Keratinocyte (primary cell): ENCODE measurements at regions not wholly inside any gene's neighbourhood (a gene's known extent, or its start where the extent isn't known, plus 50 kb on each side); places are given as distances from the start of the nearest gene placed in this dataset.

Experiments used
- DNase-seq: peaks from one replicate; pipeline ENCODE4 v3.0.0-alpha.2; 2011; ENCODE audit warnings: low read depth, missing footprints, low spot score
- FAIRE-seq: peaks from 2 replicates; lab custom pipeline; 2011; peaks lifted over from hg19 to GRCh38; lab: Jason Lieb, UNC
- H2AFZ ChIP-seq: 2 replicates; pipeline ENCODE4 v1.6.0; 2012; ENCODE audit warnings: low read length, control low read depth, inconsistent platforms; ENCODE audit not compliant: control insufficient read depth
- H3K27ac ChIP-seq: 2 replicates; pipeline ENCODE4 v1.5.1; 2011; ENCODE audit warnings: low read length; ENCODE audit not compliant: control insufficient read depth, insufficient read depth
- H3K27me3 ChIP-seq: 3 replicates; pipeline ENCODE4 v1.6.0; 2011; ENCODE audit warnings: low read length; ENCODE audit not compliant: control insufficient read depth, insufficient read depth; ENCODE audit errors: extremely low read depth
- H3K36me3 ChIP-seq, 2 experiments: 2 replicates in 1 of 2; 3 replicates in 1 of 2; pipeline ENCODE4 v1.5.1; 2011; ENCODE audit warnings: low read length in 2 of 2, mild to moderate bottlenecking in 1 of 2; ENCODE audit not compliant: control insufficient read depth in 2 of 2, insufficient read depth in 2 of 2; ENCODE audit errors: extremely low read depth in 1 of 2
- H3K4me1 ChIP-seq: 3 replicates; pipeline ENCODE4 v1.5.1; 2011; ENCODE audit warnings: low read length; ENCODE audit not compliant: control insufficient read depth, insufficient read depth; ENCODE audit errors: extremely low read depth
- H3K4me2 ChIP-seq: 3 replicates; pipeline ENCODE4 v1.6.0; 2011; ENCODE audit warnings: low read depth, low read length; ENCODE audit not compliant: control insufficient read depth, insufficient read depth; ENCODE audit errors: extremely low read depth
- H3K4me3 ChIP-seq, 3 experiments: fragments of 200-600 bp in 1 of 3; sonication (generic) in 1 of 3; 2 replicates in 2 of 3; 3 replicates in 1 of 3; pipeline ENCODE4 v1.5.1; 2011 to 2016; ENCODE audit warnings: low read length in 3 of 3, mild to moderate bottlenecking in 3 of 3, control low read depth in 2 of 3, inconsistent platforms in 1 of 3, low read depth in 1 of 3, mixed read lengths in 1 of 3, mixed run types in 1 of 3, moderate library complexity in 1 of 3; ENCODE audit not compliant: control insufficient read depth in 2 of 3, insufficient read depth in 2 of 3; ENCODE audit errors: extremely low read depth in 1 of 3
- H3K79me2 ChIP-seq: 2 replicates; pipeline ENCODE4 v1.6.0; 2012; ENCODE audit warnings: low read length; ENCODE audit not compliant: control insufficient read depth, insufficient read depth
- H3K9ac ChIP-seq: 3 replicates; pipeline ENCODE4 v1.6.0; 2011; ENCODE audit warnings: low read length; ENCODE audit not compliant: control insufficient read depth, insufficient read depth; ENCODE audit errors: extremely low read depth
- H3K9me1 ChIP-seq: 3 replicates; pipeline ENCODE4 v1.6.0; 2011; ENCODE audit warnings: low read length; ENCODE audit not compliant: control insufficient read depth, insufficient read depth; ENCODE audit errors: extremely low read depth
- H3K9me3 ChIP-seq: 2 replicates; pipeline ENCODE4 v1.5.1; 2012; ENCODE audit warnings: low read depth, low read length; ENCODE audit not compliant: control insufficient read depth
- H4K20me1 ChIP-seq: 3 replicates; pipeline ENCODE4 v1.6.0; 2011; ENCODE audit warnings: low read length; ENCODE audit not compliant: control insufficient read depth, insufficient read depth; ENCODE audit errors: extremely low read depth
- EZH2 ChIP-seq: IDR thresholded peaks from one replicate; pipeline ENCODE4 v1.6.1; 2012; ENCODE audit warnings: inconsistent platforms, mild to moderate bottlenecking, low read length, moderate library complexity
- dilution Hi-C: fragments of 300-500 bp; cut with MboI; formaldehyde crosslinking; loops from one replicate; pipeline ENCODE4 v1.7.0; 2020; ENCODE audit warnings: low sequenced_read_pairs; ENCODE audit not compliant: extremely low pct_ligation_motif_present
- TF ChIP-seq, protein P1 (sequence below), 3 experiments: IDR thresholded peaks in 1 of 3; conservative IDR thresholded peaks in 1 of 3; optimal IDR thresholded peaks in 1 of 3; 2 replicates in 2 of 3; 3 replicates in 1 of 3; pipeline versions ENCODE3 to v1.5.1; 2011; ENCODE audit warnings: low read length in 3 of 3, mild to moderate bottlenecking in 3 of 3, moderate library complexity in 2 of 3, control low read depth in 1 of 3, inconsistent platforms in 1 of 3; ENCODE audit not compliant: insufficient read depth in 2 of 3; ENCODE audit errors: extremely low read depth in 1 of 3

- no peak for DNase-seq
- FAIRE-seq, result no peak
Observed at GRCh38 chr6:103769431-103769830, 1090.3 kb downstream of the HACE1 start.

GRCh38 chr6:103750603-103751002, 1109.1 kb downstream of the HACE1 start:
- no peaks in the 10 kb centered on the region for H3K9me1 ChIP-seq
- dilution Hi-C loops, result no loop called here

More at GRCh38 chr6:103769431-103769830, 1090.3 kb downstream of the HACE1 start:
- H3K9me3 ChIP-seq, result no peaks in the 10 kb centered on the region
- H3K4me2 ChIP-seq, result no peak overlapping the region
- dilution Hi-C loops, result no loop called here
- H3K79me2 ChIP-seq, result no peaks in the 10 kb centered on the region
- TF ChIP-seq, protein P1, sequence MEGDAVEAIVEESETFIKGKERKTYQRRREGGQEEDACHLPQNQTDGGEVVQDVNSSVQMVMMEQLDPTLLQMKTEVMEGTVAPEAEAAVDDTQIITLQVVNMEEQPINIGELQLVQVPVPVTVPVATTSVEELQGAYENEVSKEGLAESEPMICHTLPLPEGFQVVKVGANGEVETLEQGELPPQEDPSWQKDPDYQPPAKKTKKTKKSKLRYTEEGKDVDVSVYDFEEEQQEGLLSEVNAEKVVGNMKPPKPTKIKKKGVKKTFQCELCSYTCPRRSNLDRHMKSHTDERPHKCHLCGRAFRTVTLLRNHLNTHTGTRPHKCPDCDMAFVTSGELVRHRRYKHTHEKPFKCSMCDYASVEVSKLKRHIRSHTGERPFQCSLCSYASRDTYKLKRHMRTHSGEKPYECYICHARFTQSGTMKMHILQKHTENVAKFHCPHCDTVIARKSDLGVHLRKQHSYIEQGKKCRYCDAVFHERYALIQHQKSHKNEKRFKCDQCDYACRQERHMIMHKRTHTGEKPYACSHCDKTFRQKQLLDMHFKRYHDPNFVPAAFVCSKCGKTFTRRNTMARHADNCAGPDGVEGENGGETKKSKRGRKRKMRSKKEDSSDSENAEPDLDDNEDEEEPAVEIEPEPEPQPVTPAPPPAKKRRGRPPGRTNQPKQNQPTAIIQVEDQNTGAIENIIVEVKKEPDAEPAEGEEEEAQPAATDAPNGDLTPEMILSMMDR (optimal IDR thresholded peaks at IDR 0.05 in 1 of 3, IDR thresholded peaks at IDR 0.05 in 1 of 3, conservative IDR thresholded peaks at IDR 0.05 in 1 of 3; ENCODE audit: extremely low read depth in 1 of 3, insufficient read depth in 2 of 3, low read length in 3 of 3), result no peak
- no peak for TF ChIP-seq EZH2
- H3K27ac ChIP-seq, result no peak overlapping the region
- no peaks in the 10 kb centered on the region for H3K4me1 ChIP-seq
- H3K4me3 ChIP-seq, result no peak overlapping the region
- no peak overlapping the region for H3K9ac ChIP-seq
- H3K36me3 ChIP-seq, result no peaks in the 10 kb centered on the region
- no peaks in the 10 kb centered on the region for H3K27me3 ChIP-seq
- no peak overlapping the region for H2AFZ ChIP-seq
- no peaks in the 10 kb centered on the region for H3K9me1 ChIP-seq
- H4K20me1 ChIP-seq, result no peaks in the 10 kb centered on the region

More at GRCh38 chr6:103750603-103751002, 1109.1 kb downstream of the HACE1 start:
- FAIRE-seq, result no peak
- no peaks in the 10 kb centered on the region for H3K4me1 ChIP-seq
- DNase-seq, result no peak
- no peaks in the 10 kb centered on the region for H4K20me1 ChIP-seq
- H3K27me3 ChIP-seq, result no peaks in the 10 kb centered on the region
- no peak overlapping the region for H3K9ac ChIP-seq
- H3K9me3 ChIP-seq, result no peaks in the 10 kb centered on the region
- H2AFZ ChIP-seq, result no peak overlapping the region
- H3K4me3 ChIP-seq, result no peak overlapping the region
- H3K79me2 ChIP-seq, result no peaks in the 10 kb centered on the region
- no peak overlapping the region for H3K4me2 ChIP-seq
- TF ChIP-seq EZH2, result no peak
- TF ChIP-seq, protein P1 (optimal IDR thresholded peaks at IDR 0.05 in 1 of 3, IDR thresholded peaks at IDR 0.05 in 1 of 3, conservative IDR thresholded peaks at IDR 0.05 in 1 of 3; ENCODE audit: extremely low read depth in 1 of 3, insufficient read depth in 2 of 3, low read length in 3 of 3), result no peak
- no peaks in the 10 kb centered on the region for H3K36me3 ChIP-seq
- no peak overlapping the region for H3K27ac ChIP-seq
